ENCODE measurements at regions not wholly inside any gene's neighbourhood (a gene's known extent, or its start where the extent isn't known, plus 50 kb on each side); places are given as distances from the start of the nearest gene placed in this dataset.

DNA sequence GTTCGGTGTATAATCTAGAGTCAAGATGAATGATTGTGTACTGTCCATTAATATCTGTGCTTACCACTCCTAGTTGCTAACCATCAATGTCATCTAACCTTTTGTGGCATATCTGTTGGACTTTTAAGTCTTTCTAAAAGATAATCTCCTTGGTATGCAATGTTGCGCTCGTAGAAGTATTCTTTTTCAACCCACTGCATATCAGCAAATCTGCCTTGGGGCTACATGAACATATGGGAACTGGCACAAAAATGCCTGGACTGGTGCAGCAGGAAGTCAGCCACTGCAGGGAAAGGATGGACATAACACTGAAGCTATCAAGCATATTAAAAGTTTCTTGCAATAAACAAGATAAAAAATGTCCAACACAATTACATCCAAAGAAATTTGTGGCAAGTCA lies 124.3 kb upstream of the SLC38A4 start:
- Mint-ChIP-seq H3K27ac (no peak overlapping the region), H3K27me3 (ENCODE audit: low read depth) (no peaks in the 10 kb centered on the region), H3K4me1 (peaks cover 5% of the 10 kb centered on the region), H3K9me3 (no peaks in the 10 kb centered on the region), H3K36me3 (ENCODE audit: low read depth) (no peaks in the 10 kb centered on the region), H3K4me3 (no peak overlapping the region)
- TF ChIP-seq, protein P1, sequence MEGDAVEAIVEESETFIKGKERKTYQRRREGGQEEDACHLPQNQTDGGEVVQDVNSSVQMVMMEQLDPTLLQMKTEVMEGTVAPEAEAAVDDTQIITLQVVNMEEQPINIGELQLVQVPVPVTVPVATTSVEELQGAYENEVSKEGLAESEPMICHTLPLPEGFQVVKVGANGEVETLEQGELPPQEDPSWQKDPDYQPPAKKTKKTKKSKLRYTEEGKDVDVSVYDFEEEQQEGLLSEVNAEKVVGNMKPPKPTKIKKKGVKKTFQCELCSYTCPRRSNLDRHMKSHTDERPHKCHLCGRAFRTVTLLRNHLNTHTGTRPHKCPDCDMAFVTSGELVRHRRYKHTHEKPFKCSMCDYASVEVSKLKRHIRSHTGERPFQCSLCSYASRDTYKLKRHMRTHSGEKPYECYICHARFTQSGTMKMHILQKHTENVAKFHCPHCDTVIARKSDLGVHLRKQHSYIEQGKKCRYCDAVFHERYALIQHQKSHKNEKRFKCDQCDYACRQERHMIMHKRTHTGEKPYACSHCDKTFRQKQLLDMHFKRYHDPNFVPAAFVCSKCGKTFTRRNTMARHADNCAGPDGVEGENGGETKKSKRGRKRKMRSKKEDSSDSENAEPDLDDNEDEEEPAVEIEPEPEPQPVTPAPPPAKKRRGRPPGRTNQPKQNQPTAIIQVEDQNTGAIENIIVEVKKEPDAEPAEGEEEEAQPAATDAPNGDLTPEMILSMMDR (IDR thresholded peaks at IDR 0.05; ENCODE audit: unreplicated experiment in 3 of 3), result no peak

DNA sequence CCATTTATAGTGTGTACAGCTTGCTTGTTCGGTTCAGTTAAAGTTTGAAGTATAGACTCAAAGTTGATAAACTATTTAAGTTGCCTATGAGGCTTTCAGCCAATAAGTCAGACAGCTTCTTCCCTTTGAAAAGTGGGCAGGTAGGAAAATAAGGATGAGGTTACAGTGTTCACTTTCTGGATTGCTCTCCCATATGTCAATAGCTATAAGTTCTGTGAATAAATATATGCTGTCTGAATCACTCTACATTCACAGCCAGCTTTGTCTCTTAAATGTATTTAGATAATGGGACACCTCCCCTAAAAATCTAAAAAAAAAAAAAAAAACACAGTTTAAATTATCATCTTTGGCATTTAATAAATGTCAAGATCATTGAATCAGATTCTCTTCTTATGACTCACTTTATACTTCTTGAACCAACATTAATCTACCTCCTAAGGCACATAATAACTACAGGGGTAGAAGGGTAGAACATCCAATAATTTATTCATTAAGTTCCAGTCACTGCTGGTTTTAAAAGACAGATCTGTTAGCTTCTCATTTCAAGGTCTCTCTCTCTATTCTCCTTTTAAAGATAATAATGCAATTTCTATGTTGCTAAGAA lies 126.4 kb upstream of the PCED1B start:
- H3K27me3 Mint-ChIP-seq (ENCODE audit: low read depth), result peaks cover 4% of the 10 kb centered on the region
- no peaks in the 10 kb centered on the region for H3K36me3 Mint-ChIP-seq (ENCODE audit: low read depth)
- TF ChIP-seq, protein P1 (IDR thresholded peaks at IDR 0.05; ENCODE audit: unreplicated experiment in 3 of 3), result no peak
- H3K27ac Mint-ChIP-seq, result no peak overlapping the region
- peaks cover 5% of the 10 kb centered on the region for H3K4me1 Mint-ChIP-seq
- H3K4me3 Mint-ChIP-seq, result no peak overlapping the region
- H3K9me3 Mint-ChIP-seq, result no peaks in the 10 kb centered on the region

- H3K9me3 Mint-ChIP-seq, result no peaks in the 10 kb centered on the region
- H3K27me3 Mint-ChIP-seq (ENCODE audit: low read depth), result peaks cover 4% of the 10 kb centered on the region
- H3K4me3 Mint-ChIP-seq, result no peak overlapping the region
- peaks cover 27% of the 10 kb centered on the region for H3K4me1 Mint-ChIP-seq
- TF ChIP-seq, protein P1 (IDR thresholded peaks at IDR 0.05; ENCODE audit: unreplicated experiment in 3 of 3), result no peak
- no peak overlapping the region for H3K27ac Mint-ChIP-seq
- H3K36me3 Mint-ChIP-seq (ENCODE audit: low read depth), result no peaks in the 10 kb centered on the region
These were observed 122.9 kb upstream of the PCED1B start for GRCh38 chr12:46956451-46957035.

DNA sequence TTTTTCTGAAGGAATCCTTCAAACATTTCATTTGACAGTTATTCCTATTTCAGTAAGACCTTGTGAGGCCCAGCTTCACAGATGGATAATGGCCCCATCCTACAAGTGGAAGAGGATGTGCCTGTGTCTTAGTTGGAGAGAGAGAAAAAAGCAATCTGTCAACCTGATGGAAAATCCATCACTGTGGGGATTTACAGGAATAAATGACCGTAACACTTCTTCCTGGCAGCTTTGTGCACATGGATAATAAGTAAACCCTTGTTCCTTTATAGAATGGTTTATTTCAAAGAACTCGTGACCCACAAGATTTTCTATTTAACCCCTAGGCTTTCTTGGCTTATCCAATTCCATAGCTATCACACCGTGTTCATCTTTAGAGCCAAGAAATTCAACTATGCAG lies 121.4 kb upstream of the PCED1B start:
- TF ChIP-seq, protein P1 (IDR thresholded peaks at IDR 0.05; ENCODE audit: unreplicated experiment in 3 of 3), result no peak
- H3K27me3 Mint-ChIP-seq (ENCODE audit: low read depth), result peaks cover 4% of the 10 kb centered on the region
- peaks cover 28% of the 10 kb centered on the region for H3K4me1 Mint-ChIP-seq
- no peak overlapping the region for H3K4me3 Mint-ChIP-seq
- H3K27ac Mint-ChIP-seq, result peak overlapping the region in 1 of 3 experiments; percentile 48
- H3K9me3 Mint-ChIP-seq, result no peaks in the 10 kb centered on the region
- H3K36me3 Mint-ChIP-seq (ENCODE audit: low read depth), result no peaks in the 10 kb centered on the region

GRCh38 chr12:46958599-46959290 lies 120.7 kb upstream of the PCED1B start:
- Mint-ChIP-seq H3K4me1 (peaks cover 33% of the 10 kb centered on the region), H3K27ac (peak overlapping the region in 1 of 3 experiments; percentile 48), H3K4me3 (no peak overlapping the region), H3K27me3 (ENCODE audit: low read depth) (peaks cover 4% of the 10 kb centered on the region), H3K9me3 (no peaks in the 10 kb centered on the region), H3K36me3 (ENCODE audit: low read depth) (no peaks in the 10 kb centered on the region)
- TF ChIP-seq, protein P1 (IDR thresholded peaks at IDR 0.05; ENCODE audit: unreplicated experiment in 3 of 3), result no peak
